IPS-20b (cell line): ENCODE measurements at regions not wholly inside any gene's neighbourhood (a gene's known extent, or its start where the extent isn't known, plus 50 kb on each side); places are given as distances from the start of the nearest gene placed in this dataset.

Experiments used
- H3K27ac ChIP-seq: one replicate; pipeline ENCODE4 v1.5.1; 2013; ENCODE audit warnings: low read length
- H3K27me3 ChIP-seq: 2 replicates; pipeline ENCODE4 v1.6.1; 2013; ENCODE audit warnings: mild to moderate bottlenecking, low read length, inconsistent platforms; ENCODE audit not compliant: insufficient read depth
- H3K36me3 ChIP-seq: 2 replicates; pipeline ENCODE4 v1.6.1; 2013; ENCODE audit warnings: low read depth, mild to moderate bottlenecking, inconsistent platforms, low read length, moderate library complexity; ENCODE audit not compliant: insufficient read depth
- H3K4me1 ChIP-seq: 2 replicates; pipeline ENCODE4 v1.6.1; 2013; ENCODE audit warnings: mild to moderate bottlenecking, control low read depth, inconsistent platforms, low read length, moderate library complexity; ENCODE audit not compliant: insufficient read depth
- H3K4me3 ChIP-seq: 2 replicates; pipeline ENCODE4 v1.5.1; 2013; ENCODE audit warnings: mild to moderate bottlenecking, low read length, inconsistent platforms
- H3K9ac ChIP-seq: 2 replicates; pipeline ENCODE4 v1.6.1; 2013; ENCODE audit warnings: low read depth, mild to moderate bottlenecking, inconsistent platforms, low read length, moderate library complexity
- H3K9me3 ChIP-seq: 2 replicates; pipeline ENCODE4 v1.6.1; 2013; ENCODE audit warnings: mild to moderate bottlenecking, low read depth, low read length, inconsistent platforms; ENCODE audit not compliant: insufficient read depth

DNA sequence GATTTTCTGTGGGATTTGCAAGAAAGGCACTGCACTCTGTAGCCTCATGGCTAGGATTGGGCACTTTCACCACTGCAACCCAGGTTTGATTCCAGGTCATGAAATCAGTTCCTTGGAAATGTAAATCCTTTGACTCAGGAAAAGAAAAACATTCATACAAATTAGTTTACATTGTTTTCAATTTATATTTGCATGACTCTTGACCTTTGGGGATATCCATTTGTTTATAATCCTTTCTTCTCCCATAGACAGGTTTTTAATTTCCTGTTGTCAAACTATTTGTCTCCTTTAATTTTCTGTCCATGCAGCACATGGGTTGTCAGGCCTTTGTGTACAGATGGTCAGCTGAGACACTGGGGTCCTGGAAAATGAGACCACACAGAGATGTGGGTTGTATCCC is 801.5 kb downstream of the NR2F1-AS1 start:
- Histone ChIP-seq H3K27ac (no peak overlapping the region), H3K9ac (no peak overlapping the region), H3K36me3 (no peaks in the 10 kb centered on the region), H3K9me3 (no peaks in the 10 kb centered on the region), H3K4me1 (peaks cover 16% of the 10 kb centered on the region; the same call in 1 of the 2 replicates), H3K27me3 (no peaks in the 10 kb centered on the region), H3K4me3 (no peak overlapping the region)

GRCh38 chr5:92778261-92778660 is 802.8 kb downstream of the NR2F1-AS1 start:
- no peaks in the 10 kb centered on the region for H3K9me3 ChIP-seq
- no peak overlapping the region for H3K27ac ChIP-seq
- H3K4me3 ChIP-seq: no peak overlapping the region
- peaks cover 16% of the 10 kb centered on the region; the same call in 1 of the 2 replicates for H3K4me1 ChIP-seq
- H3K27me3 ChIP-seq: no peaks in the 10 kb centered on the region
- H3K9ac ChIP-seq: no peak overlapping the region
- H3K36me3 ChIP-seq: no peaks in the 10 kb centered on the region

DNA sequence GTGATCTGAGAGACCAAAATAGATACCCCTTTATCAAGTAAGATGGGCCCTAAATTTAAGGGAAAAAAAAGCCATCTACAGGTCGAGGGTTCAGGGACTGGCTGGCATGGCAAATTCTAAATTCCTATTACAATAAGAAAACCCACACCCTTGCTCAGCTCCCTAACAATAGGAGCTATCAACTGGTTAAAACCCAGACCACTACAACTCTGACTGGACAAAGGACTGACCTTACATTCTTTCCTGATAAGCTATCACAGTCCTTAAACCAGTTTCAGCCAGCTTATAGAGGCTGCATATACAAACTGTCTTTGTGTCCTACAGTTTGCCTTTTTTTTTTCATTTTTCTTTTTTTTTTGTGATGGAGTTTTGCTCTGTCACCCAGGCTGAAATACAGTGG is 803.6 kb downstream of the NR2F1-AS1 start:
- no peak overlapping the region for H3K4me3 ChIP-seq
- no peak overlapping the region for H3K27ac ChIP-seq
- no peaks in the 10 kb centered on the region for H3K9me3 ChIP-seq
- no peaks in the 10 kb centered on the region for H3K36me3 ChIP-seq
- peaks cover 16% of the 10 kb centered on the region; the same call in 1 of the 2 replicates for H3K4me1 ChIP-seq
- H3K9ac ChIP-seq: no peak overlapping the region
- H3K27me3 ChIP-seq: no peaks in the 10 kb centered on the region

DNA sequence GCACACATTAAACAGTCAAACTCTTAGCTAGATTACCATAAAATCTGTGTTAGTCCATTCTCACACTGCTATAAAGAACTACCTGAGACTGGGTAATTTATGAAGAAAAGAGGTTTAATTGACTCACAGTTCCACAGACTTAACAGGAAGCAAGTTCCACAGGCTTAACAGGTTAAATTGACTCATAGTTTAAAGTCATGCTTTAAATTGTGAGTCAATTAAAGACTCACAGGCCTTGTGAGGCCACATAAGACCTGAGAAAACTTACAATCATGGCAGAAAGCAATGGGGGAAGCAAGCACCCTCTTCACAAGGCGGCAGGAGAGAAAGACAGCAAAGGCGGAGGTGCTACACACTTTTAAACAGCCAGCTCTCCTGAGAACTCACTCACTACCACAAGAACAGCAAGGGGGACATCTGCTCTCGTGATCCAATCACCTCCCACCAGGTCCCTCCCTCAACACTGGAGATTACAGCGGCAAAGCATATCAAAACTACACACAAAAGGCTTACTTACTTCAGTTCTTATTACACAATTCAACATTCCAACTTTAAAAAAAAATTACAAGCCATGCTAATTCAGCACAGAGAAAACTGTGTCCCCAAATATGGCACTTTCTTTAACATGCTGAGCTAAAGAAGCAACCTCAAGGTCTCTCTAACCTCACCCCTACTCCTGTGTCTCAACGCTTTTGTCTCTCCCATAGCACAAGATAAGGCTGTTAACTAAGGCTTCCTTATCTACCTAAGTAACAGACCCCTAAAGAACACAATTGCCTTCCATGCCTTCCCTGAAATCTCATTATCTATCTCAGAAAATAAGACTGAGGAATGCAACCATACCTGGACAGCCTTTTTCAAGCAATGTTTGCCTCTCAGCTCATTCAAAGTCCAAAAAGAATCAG is 805.1 kb downstream of the NR2F1-AS1 start:
- H3K9me3 ChIP-seq: no peaks in the 10 kb centered on the region
- no peak overlapping the region for H3K9ac ChIP-seq
- H3K4me3 ChIP-seq: no peak overlapping the region
- peaks cover 16% of the 10 kb centered on the region; the same call in 1 of the 2 replicates for H3K4me1 ChIP-seq
- no peaks in the 10 kb centered on the region for H3K27me3 ChIP-seq
- no peaks in the 10 kb centered on the region for H3K36me3 ChIP-seq
- no peak overlapping the region for H3K27ac ChIP-seq

GRCh38 chr5:92769978-92770377 is 811.0 kb downstream of the NR2F1-AS1 start:
- Histone ChIP-seq H3K27me3 (no peaks in the 10 kb centered on the region), H3K36me3 (no peaks in the 10 kb centered on the region), H3K9ac (no peak overlapping the region), H3K4me3 (no peak overlapping the region), H3K4me1 (no peaks in the 10 kb centered on the region), H3K27ac (no peak overlapping the region), H3K9me3 (no peaks in the 10 kb centered on the region)

- Histone ChIP-seq H3K4me3 (no peak overlapping the region), H3K36me3 (no peaks in the 10 kb centered on the region), H3K27ac (no peak overlapping the region), H3K27me3 (no peaks in the 10 kb centered on the region), H3K9ac (no peak overlapping the region), H3K4me1 (no peaks in the 10 kb centered on the region), H3K9me3 (no peaks in the 10 kb centered on the region)
Observed at GRCh38 chr5:92761585-92761984, 819.4 kb downstream of the NR2F1-AS1 start.

GRCh38 chr5:92760550-92760949 is 820.5 kb downstream of the NR2F1-AS1 start:
- Histone ChIP-seq H3K4me1 (no peaks in the 10 kb centered on the region), H3K27me3 (no peaks in the 10 kb centered on the region), H3K36me3 (no peaks in the 10 kb centered on the region), H3K4me3 (no peak overlapping the region), H3K27ac (no peak overlapping the region), H3K9me3 (no peaks in the 10 kb centered on the region), H3K9ac (no peak overlapping the region)

DNA sequence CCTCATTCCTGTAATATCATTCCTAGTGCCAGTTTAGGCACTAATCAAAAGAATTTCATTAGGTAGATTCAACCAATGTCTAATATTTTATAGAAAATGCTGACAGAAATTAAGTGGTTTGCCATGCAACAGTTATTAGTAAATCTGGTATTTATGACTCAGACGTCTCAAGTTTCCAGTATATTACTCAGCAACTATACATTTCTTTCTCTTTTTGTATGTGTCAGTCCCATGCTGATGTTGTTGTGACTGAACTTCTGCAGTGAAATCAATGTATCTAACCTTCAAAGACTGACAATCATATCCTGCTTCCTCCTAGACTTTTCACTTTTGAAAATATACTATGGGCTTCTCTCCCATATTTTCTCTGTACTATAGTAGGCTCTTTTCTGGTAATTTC is 822.5 kb downstream of the NR2F1-AS1 start:
- Histone ChIP-seq H3K9ac (no peak overlapping the region), H3K4me1 (no peaks in the 10 kb centered on the region), H3K4me3 (no peak overlapping the region), H3K27me3 (no peaks in the 10 kb centered on the region), H3K27ac (no peak overlapping the region), H3K36me3 (no peaks in the 10 kb centered on the region), H3K9me3 (no peaks in the 10 kb centered on the region)

DNA sequence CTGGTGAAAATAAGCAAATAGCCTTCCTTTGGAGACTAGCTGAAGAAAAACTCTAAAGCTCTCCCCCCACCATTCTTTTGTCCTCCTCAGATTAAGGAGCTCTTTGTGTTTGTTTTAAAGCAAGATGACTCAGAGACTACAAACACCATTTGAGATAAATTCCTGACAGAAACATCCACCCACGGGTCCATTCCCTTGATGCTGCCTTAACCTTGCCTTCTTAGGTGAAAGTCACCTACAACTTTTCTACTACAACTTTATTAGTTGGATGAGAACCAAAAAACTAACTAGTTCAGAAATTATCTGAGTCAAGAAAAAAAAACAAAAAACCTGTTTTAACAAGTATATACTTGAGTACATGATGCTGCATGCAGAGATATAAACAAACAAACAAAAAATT is 831.1 kb downstream of the NR2F1-AS1 start:
- H3K27ac ChIP-seq: no peak overlapping the region

GRCh38 chr5:92748072-92748676 is 832.8 kb downstream of the NR2F1-AS1 start:
- no peak overlapping the region for H3K4me3 ChIP-seq
- no peaks in the 10 kb centered on the region for H3K27me3 ChIP-seq
- no peaks in the 10 kb centered on the region for H3K36me3 ChIP-seq
- H3K27ac ChIP-seq: no peak overlapping the region
- no peaks in the 10 kb centered on the region for H3K9me3 ChIP-seq
- no peak overlapping the region for H3K9ac ChIP-seq
- H3K4me1 ChIP-seq: peaks cover 6% of the 10 kb centered on the region; the same call in 1 of the 2 replicates

More for the DNA sequence above, 831.1 kb downstream of the NR2F1-AS1 start:
- Histone ChIP-seq H3K4me3 (no peak overlapping the region), H3K36me3 (no peaks in the 10 kb centered on the region), H3K9me3 (no peaks in the 10 kb centered on the region), H3K4me1 (peaks cover 6% of the 10 kb centered on the region; the same call in 1 of the 2 replicates), H3K27me3 (no peaks in the 10 kb centered on the region), H3K9ac (no peak overlapping the region)

DNA sequence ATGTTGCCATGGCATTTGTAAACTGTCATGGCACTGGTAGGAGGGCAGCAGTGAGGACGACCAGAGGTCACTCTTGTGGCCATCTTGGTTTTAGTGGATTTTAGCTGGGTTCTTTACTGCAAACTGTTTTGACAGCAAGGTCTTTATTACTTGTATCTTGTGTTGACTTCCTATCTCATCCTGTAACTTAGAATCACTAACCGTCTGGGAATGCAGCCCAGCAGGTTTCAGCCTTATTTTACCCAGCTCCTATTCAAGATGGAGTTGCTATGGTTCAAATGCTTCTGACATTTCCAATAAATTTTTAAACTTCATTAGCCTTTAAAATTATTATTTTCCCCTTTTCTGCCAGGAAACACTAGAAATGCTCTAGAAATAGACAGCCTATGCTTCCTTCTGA is 839.1 kb downstream of the NR2F1-AS1 start:
- Histone ChIP-seq H3K4me3 (no peak overlapping the region), H3K27ac (no peak overlapping the region), H3K9ac (no peak overlapping the region), H3K36me3 (no peaks in the 10 kb centered on the region), H3K27me3 (no peaks in the 10 kb centered on the region), H3K9me3 (no peaks in the 10 kb centered on the region), H3K4me1 (no peaks in the 10 kb centered on the region)
